ENCODE measurements at regions not wholly inside any gene's neighbourhood (a gene's known extent, or its start where the extent isn't known, plus 50 kb on each side); places are given as distances from the start of the nearest gene placed in this dataset.

- CTCF ChIA-PET: interaction anchor here (1.4 kb wide), 1 partner anchor 9 kb away, joined by 3 read pairs; no protein-coding TSS in a partner anchor
- FAIRE-seq (no peak), DNase-seq (ENCODE audit: low read depth, low spot score) (no peak)
- no peak overlapping the region for H2AFZ ChIP-seq (ENCODE audit: low read depth, low read length)
- H3K79me2 ChIP-seq (ENCODE audit: control insufficient read depth, insufficient read depth, low read length): no peaks in the 10 kb centered on the region
- H3K27me3 ChIP-seq (ENCODE audit: control insufficient read depth in 2 of 2, insufficient read depth in 2 of 2, low read length in 2 of 2): no peaks in the 10 kb centered on the region
- no peaks in the 10 kb centered on the region for H3K9me3 ChIP-seq (replicated peaks; ENCODE audit: control insufficient read depth, insufficient read depth, low read length)
- BruUV-seq (replicated peaks): no TSS peak
- H3K27ac ChIP-seq (ENCODE audit: insufficient read depth, low read depth, low read length): no peak overlapping the region
- dilution Hi-C loops (cut with MboI; ENCODE audit: extremely low pct_ligation_motif_present, low sequenced_read_pairs): no loop called here
- intact Hi-C loops (cut with micrococcal nuclease): no loop called here
- POLR2A ChIA-PET: no interaction called here
- H3K4me1 ChIP-seq (ENCODE audit: control insufficient read depth, extremely low read depth, insufficient read depth, low read length): no peaks in the 10 kb centered on the region
- no peaks in the 10 kb centered on the region for H4K20me1 ChIP-seq (replicated peaks; ENCODE audit: control insufficient read depth, extremely low read depth, insufficient read depth, low read length)
- H3K4me2 ChIP-seq (ENCODE audit: insufficient read depth, low read length): no peak overlapping the region
- no peak overlapping the region for H3K4me3 ChIP-seq (replicated peaks in 1 of 3; ENCODE audit: insufficient read depth in 1 of 3, low read depth in 1 of 3, low read length in 3 of 3)
- H3K36me3 ChIP-seq (ENCODE audit: control insufficient read depth in 2 of 2, extremely low read depth in 1 of 2, insufficient read depth in 2 of 2, low read length in 2 of 2): no peaks in the 10 kb centered on the region
- H3K9ac ChIP-seq (replicated peaks; ENCODE audit: extremely low read depth, insufficient read depth, low read length): no peak overlapping the region
- no peaks in the 10 kb centered on the region for H3K9me1 ChIP-seq (replicated peaks; ENCODE audit: control insufficient read depth, extremely low read depth, insufficient read depth, low read length)
- TF ChIP-seq MAX (IDR thresholded peaks at IDR 0.05; ENCODE audit: insufficient read depth, insufficient read length) (no peak), MYC (IDR thresholded peaks at IDR 0.05; ENCODE audit: low read depth, low read length) (no peak), POLR2A (IDR thresholded peaks at IDR 0.05; ENCODE audit: low read depth, low read length) (no peak)
Observed at GRCh38 chr5:123943151-123943550, 431.2 kb downstream of the CSNK1G3 start.

GRCh38 chr5:123940416-123940815 is 428.4 kb downstream of the CSNK1G3 start:
- TF ChIP-seq MAX (IDR thresholded peaks at IDR 0.05; ENCODE audit: insufficient read depth, insufficient read length) (no peak), MYC (IDR thresholded peaks at IDR 0.05; ENCODE audit: low read depth, low read length) (no peak), EZH2 (IDR thresholded peaks at IDR 0.05; ENCODE audit: borderline replicate concordance, low read depth, low read length, severe bottlenecking) (no peak), POLR2AphosphoS5 (IDR thresholded peaks at IDR 0.05; ENCODE audit: insufficient read depth, low read depth, low read length) (no peak), FOS (IDR thresholded peaks at IDR 0.05; ENCODE audit: borderline replicate concordance, insufficient read depth, low read length) (no peak), JUN (IDR thresholded peaks at IDR 0.05; ENCODE audit: borderline replicate concordance, insufficient read depth, insufficient read length, low read depth) (no peak), CTCF (IDR thresholded peaks at IDR 0.05; ENCODE audit: extremely low read depth in 1 of 2, insufficient read depth in 1 of 2, low read depth in 1 of 2, low read length in 2 of 2) (no peak), POLR2A (IDR thresholded peaks at IDR 0.05; ENCODE audit: low read depth, low read length) (no peak), GATA2 (IDR thresholded peaks at IDR 0.05; ENCODE audit: insufficient read depth, insufficient read length, low read depth, low read length) (no peak)
- Histone ChIP-seq H3K36me3 (ENCODE audit: control insufficient read depth in 2 of 2, extremely low read depth in 1 of 2, insufficient read depth in 2 of 2, low read length in 2 of 2) (no peaks in the 10 kb centered on the region), H3K9ac (replicated peaks; ENCODE audit: extremely low read depth, insufficient read depth, low read length) (no peak overlapping the region), H3K4me1 (ENCODE audit: control insufficient read depth, extremely low read depth, insufficient read depth, low read length) (no peaks in the 10 kb centered on the region), H3K9me3 (replicated peaks; ENCODE audit: control insufficient read depth, insufficient read depth, low read length) (no peaks in the 10 kb centered on the region), H3K9me1 (replicated peaks; ENCODE audit: control insufficient read depth, extremely low read depth, insufficient read depth, low read length) (no peaks in the 10 kb centered on the region), H3K79me2 (ENCODE audit: control insufficient read depth, insufficient read depth, low read length) (no peaks in the 10 kb centered on the region), H3K27me3 (ENCODE audit: control insufficient read depth in 2 of 2, insufficient read depth in 2 of 2, low read length in 2 of 2) (no peaks in the 10 kb centered on the region), H3K4me2 (ENCODE audit: insufficient read depth, low read length) (no peak overlapping the region), H4K20me1 (replicated peaks; ENCODE audit: control insufficient read depth, extremely low read depth, insufficient read depth, low read length) (no peaks in the 10 kb centered on the region), H3K4me3 (replicated peaks in 1 of 3; ENCODE audit: insufficient read depth in 1 of 3, low read depth in 1 of 3, low read length in 3 of 3) (no peak overlapping the region), H3K27ac (ENCODE audit: insufficient read depth, low read depth, low read length) (no peak overlapping the region), H2AFZ (ENCODE audit: low read depth, low read length) (no peak overlapping the region)
- dilution Hi-C loops (cut with MboI; ENCODE audit: extremely low pct_ligation_motif_present, low sequenced_read_pairs) (no loop called here), intact Hi-C loops (cut with micrococcal nuclease) (no loop called here)
- no peak for FAIRE-seq
- ChIA-PET CTCF (interaction anchor here (1.0 kb wide), 1 partner anchor 320 kb away, joined by 3 read pairs; no protein-coding TSS in a partner anchor), POLR2A (no interaction called here)
- BruUV-seq (replicated peaks): no TSS peak
- no peak for DNase-seq (ENCODE audit: low read depth, low spot score)

Data from endothelial cell of umbilical vein (primary cell).